ENCODE measurements at regions not wholly inside any gene's neighbourhood (a gene's known extent, or its start where the extent isn't known, plus 50 kb on each side); places are given as distances from the start of the nearest gene placed in this dataset.

GRCh38 chr6:105669232-105669631 lies 266.4 kb upstream of the PREP start:
- TF ChIP-seq ZSCAN16 (tag by site-specific recombination; IDR thresholded peaks at IDR 0.05) (no peak), ZNF174 (tag by site-specific recombination; IDR thresholded peaks at IDR 0.05) (no peak), MEIS1 (CRISPR knock-in tag; IDR thresholded peaks at IDR 0.05; ENCODE audit: borderline replicate concordance) (no peak), ZNF518A (tag by site-specific recombination; conservative IDR thresholded peaks at IDR 0.05; ENCODE audit: low read depth) (no peak), ZBTB11 (tag by site-specific recombination; conservative IDR thresholded peaks at IDR 0.05; ENCODE audit: low read depth) (no peak), ZEB2 (tag by site-specific recombination; IDR thresholded peaks at IDR 0.05) (no peak), ZNF660 (tag by site-specific recombination; IDR thresholded peaks at IDR 0.05) (no peak), SP2 (tag by site-specific recombination; IDR thresholded peaks at IDR 0.05) (no peak), CTCF (tag by site-specific recombination; IDR thresholded peaks at IDR 0.05) (no peak)
